PFSK-1 (cell line): ENCODE measurements at regions not wholly inside any gene's neighbourhood (a gene's known extent, or its start where the extent isn't known, plus 50 kb on each side); places are given as distances from the start of the nearest gene placed in this dataset.

Experiments used
- FOXP2 ChIP-seq: optimal IDR thresholded peaks from 2 replicates; pipeline ENCODE3; 2011; ENCODE audit warnings: borderline replicate concordance, control low read depth, inconsistent platforms; ENCODE audit not compliant: insufficient read depth; ENCODE audit errors: extremely low read length, extremely low read depth
- POLR2AphosphoS5 ChIP-seq: IDR thresholded peaks from 2 replicates; pipeline ENCODE4 v1.6.1; 2012; ENCODE audit warnings: low read depth, mild to moderate bottlenecking, control low read depth, low read length, moderate library complexity
- SIN3A ChIP-seq: IDR thresholded peaks from 2 replicates; pipeline ENCODE4 v1.6.1; 2012; ENCODE audit warnings: mild to moderate bottlenecking, low read length, moderate library complexity, borderline replicate concordance; ENCODE audit not compliant: insufficient read depth
- TAF1 ChIP-seq: IDR thresholded peaks from 2 replicates; pipeline ENCODE4 v1.6.1; 2012; ENCODE audit warnings: low read length, control low read depth, borderline replicate concordance; ENCODE audit not compliant: insufficient read depth
- TF ChIP-seq, protein P1 (sequence below), 2 experiments: IDR thresholded peaks; 2 replicates each; pipeline versions ENCODE4 v1.6.1 to v1.8.0; 2011 to 2012; ENCODE audit warnings: low read depth in 2 of 2, low read length in 2 of 2, control low read depth in 1 of 2, inconsistent platforms in 1 of 2, mild to moderate bottlenecking in 1 of 2, moderate library complexity in 1 of 2; ENCODE audit not compliant: insufficient read depth in 1 of 2

GRCh38 chr6:156515242-156515641, 261.9 kb upstream of the ARID1B start:
- no peak for TF ChIP-seq SIN3A
- TF ChIP-seq, protein P1, sequence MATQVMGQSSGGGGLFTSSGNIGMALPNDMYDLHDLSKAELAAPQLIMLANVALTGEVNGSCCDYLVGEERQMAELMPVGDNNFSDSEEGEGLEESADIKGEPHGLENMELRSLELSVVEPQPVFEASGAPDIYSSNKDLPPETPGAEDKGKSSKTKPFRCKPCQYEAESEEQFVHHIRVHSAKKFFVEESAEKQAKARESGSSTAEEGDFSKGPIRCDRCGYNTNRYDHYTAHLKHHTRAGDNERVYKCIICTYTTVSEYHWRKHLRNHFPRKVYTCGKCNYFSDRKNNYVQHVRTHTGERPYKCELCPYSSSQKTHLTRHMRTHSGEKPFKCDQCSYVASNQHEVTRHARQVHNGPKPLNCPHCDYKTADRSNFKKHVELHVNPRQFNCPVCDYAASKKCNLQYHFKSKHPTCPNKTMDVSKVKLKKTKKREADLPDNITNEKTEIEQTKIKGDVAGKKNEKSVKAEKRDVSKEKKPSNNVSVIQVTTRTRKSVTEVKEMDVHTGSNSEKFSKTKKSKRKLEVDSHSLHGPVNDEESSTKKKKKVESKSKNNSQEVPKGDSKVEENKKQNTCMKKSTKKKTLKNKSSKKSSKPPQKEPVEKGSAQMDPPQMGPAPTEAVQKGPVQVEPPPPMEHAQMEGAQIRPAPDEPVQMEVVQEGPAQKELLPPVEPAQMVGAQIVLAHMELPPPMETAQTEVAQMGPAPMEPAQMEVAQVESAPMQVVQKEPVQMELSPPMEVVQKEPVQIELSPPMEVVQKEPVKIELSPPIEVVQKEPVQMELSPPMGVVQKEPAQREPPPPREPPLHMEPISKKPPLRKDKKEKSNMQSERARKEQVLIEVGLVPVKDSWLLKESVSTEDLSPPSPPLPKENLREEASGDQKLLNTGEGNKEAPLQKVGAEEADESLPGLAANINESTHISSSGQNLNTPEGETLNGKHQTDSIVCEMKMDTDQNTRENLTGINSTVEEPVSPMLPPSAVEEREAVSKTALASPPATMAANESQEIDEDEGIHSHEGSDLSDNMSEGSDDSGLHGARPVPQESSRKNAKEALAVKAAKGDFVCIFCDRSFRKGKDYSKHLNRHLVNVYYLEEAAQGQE (IDR thresholded peaks at IDR 0.05; ENCODE audit: insufficient read depth in 1 of 2, low read depth in 2 of 2, low read length in 2 of 2) = no peak
- no peak for TF ChIP-seq TAF1
- TF ChIP-seq POLR2AphosphoS5 = no peak
- TF ChIP-seq FOXP2 = no peak
